Effector CD8-positive, alpha-beta T cell (primary cell): ENCODE measurements at regions not wholly inside any gene's neighbourhood (a gene's known extent, or its start where the extent isn't known, plus 50 kb on each side); places are given as distances from the start of the nearest gene placed in this dataset.

Experiments
- DNase-seq: peaks from one replicate; lab custom pipeline; 2025; lab: John Stamatoyannopoulos, UW

- peak; percentile 65 for DNase-seq
These were observed 84.9 kb downstream of the TRIM27 start for GRCh38 chr6:28838634-28839442.

GRCh38 chr6:28839443-28840120 lies 84.2 kb downstream of the TRIM27 start:
- no peak for DNase-seq

GRCh38 chr6:28841290-28841689 lies 82.5 kb downstream of the TRIM27 start:
- no peak for DNase-seq

- peak; percentile 41 for DNase-seq
These were observed 75.0 kb downstream of the TRIM27 start for GRCh38 chr6:28848756-28849155.
